CD4-positive, alpha-beta T cell treated with Interleukin-10 for 1 hour (primary cell): ENCODE measurements at regions not wholly inside any gene's neighbourhood (a gene's known extent, or its start where the extent isn't known, plus 50 kb on each side); places are given as distances from the start of the nearest gene placed in this dataset.

ENCODE experiments used
- DNase-seq: peaks from one replicate; pipeline ENCODE4 v3.0.0-alpha.2; 2020

- DNase-seq: no peak
Observed at GRCh38 chr12:19058235-19059021, 71.1 kb upstream of the PLEKHA5 start.

GRCh38 chr12:19064713-19065112 is 64.8 kb upstream of the PLEKHA5 start:
- DNase-seq: no peak

GRCh38 chr12:19065223-19065622 is 64.3 kb upstream of the PLEKHA5 start:
- no peak for DNase-seq

GRCh38 chr12:19065871-19066270 is 63.7 kb upstream of the PLEKHA5 start:
- no peak for DNase-seq

GRCh38 chr12:19066475-19067001 is 63.0 kb upstream of the PLEKHA5 start:
- no peak for DNase-seq

- no peak for DNase-seq
Observed at GRCh38 chr12:19068137-19068536, 61.4 kb upstream of the PLEKHA5 start.

GRCh38 chr12:19070341-19070740 is 59.2 kb upstream of the PLEKHA5 start:
- DNase-seq: no peak

GRCh38 chr12:19074700-19075099 is 54.8 kb upstream of the PLEKHA5 start:
- DNase-seq: no peak

GRCh38 chr12:19075711-19076340 is 53.7 kb upstream of the PLEKHA5 start:
- no peak for DNase-seq
